GM12864 (cell line): ENCODE measurements at regions not wholly inside any gene's neighbourhood (a gene's known extent, or its start where the extent isn't known, plus 50 kb on each side); places are given as distances from the start of the nearest gene placed in this dataset.

ENCODE experiments used
- DNase-seq: peaks from one replicate; pipeline ENCODE4 v3.0.0-alpha.2; 2011; ENCODE audit warnings: low read depth
- H3K4me3 ChIP-seq: 2 replicates; pipeline ENCODE4 v1.5.1; 2011; ENCODE audit warnings: mild to moderate bottlenecking, low read depth, low read length, control low read depth
- TF ChIP-seq, protein P1 (sequence below): IDR thresholded peaks from 2 replicates; pipeline ENCODE4 v1.5.1; 2011; ENCODE audit warnings: low read depth, mild to moderate bottlenecking, moderate library complexity, low read length, control low read depth, inconsistent platforms; ENCODE audit errors: missing control alignments

DNA sequence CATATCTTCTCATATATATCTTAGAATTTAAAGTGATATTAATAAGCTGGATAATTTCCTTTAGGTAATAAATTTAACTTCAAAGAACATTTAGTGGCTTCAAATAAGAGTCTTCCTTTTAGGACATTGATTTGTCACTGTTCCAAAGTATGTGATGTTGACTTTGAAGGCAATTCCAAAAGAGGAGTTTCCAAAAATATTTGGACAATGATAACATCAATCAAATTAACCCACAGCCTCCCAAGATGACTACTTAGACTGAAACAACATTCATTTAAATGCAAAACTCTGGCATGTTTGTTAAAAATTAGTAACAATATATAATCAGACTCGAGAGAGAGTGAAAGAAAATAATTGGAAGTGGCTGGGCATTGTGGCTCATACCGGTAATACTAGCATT, 211.1 kb downstream of the OGFRL1 start:
- TF ChIP-seq, protein P1, sequence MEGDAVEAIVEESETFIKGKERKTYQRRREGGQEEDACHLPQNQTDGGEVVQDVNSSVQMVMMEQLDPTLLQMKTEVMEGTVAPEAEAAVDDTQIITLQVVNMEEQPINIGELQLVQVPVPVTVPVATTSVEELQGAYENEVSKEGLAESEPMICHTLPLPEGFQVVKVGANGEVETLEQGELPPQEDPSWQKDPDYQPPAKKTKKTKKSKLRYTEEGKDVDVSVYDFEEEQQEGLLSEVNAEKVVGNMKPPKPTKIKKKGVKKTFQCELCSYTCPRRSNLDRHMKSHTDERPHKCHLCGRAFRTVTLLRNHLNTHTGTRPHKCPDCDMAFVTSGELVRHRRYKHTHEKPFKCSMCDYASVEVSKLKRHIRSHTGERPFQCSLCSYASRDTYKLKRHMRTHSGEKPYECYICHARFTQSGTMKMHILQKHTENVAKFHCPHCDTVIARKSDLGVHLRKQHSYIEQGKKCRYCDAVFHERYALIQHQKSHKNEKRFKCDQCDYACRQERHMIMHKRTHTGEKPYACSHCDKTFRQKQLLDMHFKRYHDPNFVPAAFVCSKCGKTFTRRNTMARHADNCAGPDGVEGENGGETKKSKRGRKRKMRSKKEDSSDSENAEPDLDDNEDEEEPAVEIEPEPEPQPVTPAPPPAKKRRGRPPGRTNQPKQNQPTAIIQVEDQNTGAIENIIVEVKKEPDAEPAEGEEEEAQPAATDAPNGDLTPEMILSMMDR, result no peak
- DNase-seq, result no peak
- no peak overlapping the region for H3K4me3 ChIP-seq

DNA sequence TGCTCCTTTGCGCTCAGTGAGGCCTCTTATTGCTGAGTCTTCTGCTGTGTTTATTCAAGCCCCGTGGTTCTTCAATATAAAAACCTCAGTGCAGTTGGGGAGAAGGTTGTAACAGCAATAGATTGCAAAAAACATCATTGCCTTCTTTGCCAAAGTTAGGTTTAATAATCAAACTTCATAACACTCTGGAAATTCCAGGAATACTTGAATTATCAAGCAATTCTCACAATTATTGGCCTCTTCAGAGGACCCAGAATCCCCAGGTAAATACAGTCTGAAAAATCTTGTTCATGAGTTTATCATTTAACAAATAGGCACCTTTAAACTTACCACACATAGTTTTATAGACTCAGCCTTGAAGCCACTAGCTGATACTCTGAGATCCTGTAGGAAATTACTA, 213.6 kb downstream of the OGFRL1 start:
- DNase-seq, result no peak
- TF ChIP-seq, protein P1, result no peak
- no peak overlapping the region for H3K4me3 ChIP-seq

DNA sequence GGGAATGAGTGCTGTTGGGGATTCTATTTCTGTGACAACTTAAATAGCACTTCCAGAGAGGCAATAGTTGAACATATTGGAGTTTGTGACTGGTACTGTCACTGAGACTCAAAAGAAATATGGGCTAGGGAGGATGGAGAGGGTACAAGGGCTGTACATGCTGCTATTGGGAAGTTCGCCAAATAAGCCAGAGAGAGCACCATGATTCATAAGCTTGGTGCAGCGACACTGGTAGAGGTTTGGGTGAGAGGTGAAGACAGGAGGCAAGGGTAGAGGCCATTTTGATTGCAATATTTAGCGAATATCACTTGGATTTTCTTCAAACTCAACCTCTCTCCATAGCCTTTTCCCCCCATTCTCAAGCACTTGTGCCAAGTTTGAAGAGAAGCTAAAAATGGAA, 214.3 kb downstream of the OGFRL1 start:
- TF ChIP-seq, protein P1, result no peak
- DNase-seq, result no peak
- H3K4me3 ChIP-seq, result no peak overlapping the region

DNA sequence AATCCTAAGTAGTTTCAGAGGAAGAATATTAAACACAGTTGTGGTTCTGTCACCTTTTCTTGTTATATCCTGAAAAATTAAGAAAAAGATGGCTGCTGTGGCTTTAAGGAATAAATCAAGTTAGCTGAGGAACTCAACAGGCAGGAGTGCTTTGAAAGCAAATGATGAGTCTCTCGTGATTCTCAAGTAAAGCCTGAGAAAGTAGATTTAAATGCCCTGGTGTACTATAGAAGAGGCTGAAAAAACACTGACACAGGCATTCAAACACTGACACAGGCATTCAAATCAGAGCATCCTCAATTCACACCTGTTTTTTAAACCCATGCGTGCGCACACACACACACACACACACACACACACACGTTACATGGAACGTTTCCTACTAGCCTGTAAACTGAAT, 218.6 kb downstream of the OGFRL1 start:
- DNase-seq, result no peak
- TF ChIP-seq, protein P1, result no peak
- H3K4me3 ChIP-seq, result no peak overlapping the region

DNA sequence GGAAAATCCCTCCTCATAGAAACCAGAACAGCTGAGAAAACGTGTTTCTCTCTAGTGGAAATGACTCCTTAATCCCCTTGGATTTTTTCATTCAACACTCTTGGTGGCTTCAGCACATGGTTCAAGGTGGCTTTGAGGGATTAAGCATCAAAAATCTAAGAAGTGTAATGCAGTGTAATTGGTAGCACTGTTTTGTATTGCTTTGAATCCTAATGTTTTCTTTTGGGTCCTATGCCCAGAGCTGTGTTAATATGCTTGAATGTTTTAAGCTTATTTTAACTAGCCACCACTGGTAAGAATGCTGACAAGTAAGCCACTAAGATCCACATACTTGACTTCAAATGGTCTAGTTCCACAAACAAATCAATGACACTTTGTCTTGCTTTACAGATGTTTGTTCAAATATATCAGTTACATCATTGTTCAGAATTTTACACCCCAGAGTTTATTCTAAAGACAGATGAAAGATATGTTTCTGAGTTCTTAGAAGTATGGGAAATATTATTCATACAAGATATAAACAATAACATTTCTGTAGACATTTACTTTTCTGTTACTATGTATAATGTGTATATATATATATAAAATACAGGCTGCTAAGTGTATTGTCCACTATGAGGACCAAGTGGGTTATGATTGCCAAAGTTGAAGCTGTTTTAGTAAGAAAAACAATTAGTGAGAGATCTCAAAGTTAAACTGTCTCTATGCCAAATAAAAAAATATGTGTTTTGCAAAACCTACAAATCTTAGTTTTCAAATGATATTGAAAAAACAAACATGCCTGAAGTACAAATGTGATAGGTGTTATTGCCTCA, 220.8 kb downstream of the OGFRL1 start:
- TF ChIP-seq, protein P1, result no peak
- no peak overlapping the region for H3K4me3 ChIP-seq
- no peak for DNase-seq

DNA sequence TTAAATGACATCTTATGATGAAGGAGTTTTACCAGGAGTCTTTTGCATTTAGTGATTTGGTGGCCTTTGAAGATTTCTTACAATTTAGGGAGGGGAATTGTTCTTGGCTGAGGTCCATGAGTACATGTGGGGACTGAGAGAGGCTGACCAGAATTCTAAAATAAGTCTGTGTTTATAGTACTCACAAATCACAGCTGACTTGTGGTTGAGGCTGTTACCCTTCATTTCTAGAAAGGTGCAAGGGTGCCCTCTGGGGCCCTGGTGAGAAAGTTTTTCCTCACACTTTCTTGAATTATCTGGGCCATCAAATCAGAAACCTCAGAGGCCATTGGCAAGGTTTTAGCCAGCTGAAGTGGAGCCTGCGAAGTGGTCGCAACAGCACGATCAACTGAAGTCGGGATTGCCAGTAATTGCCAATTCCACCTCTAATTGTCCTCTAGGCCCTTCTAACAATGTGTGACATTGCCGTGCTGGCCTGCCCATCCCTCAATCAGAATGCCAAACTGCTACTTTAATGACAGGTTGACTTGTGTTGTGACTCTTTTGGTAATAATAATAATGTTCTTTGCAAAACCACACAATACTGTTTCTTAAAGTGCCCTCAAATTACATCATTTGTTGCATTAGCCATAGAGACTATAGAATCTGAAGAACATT, 221.6 kb downstream of the OGFRL1 start:
- DNase-seq, result peak; percentile 8
- no peak overlapping the region for H3K4me3 ChIP-seq
- TF ChIP-seq, protein P1, result peak; percentile 56
